ENCODE measurements at regions not wholly inside any gene's neighbourhood (a gene's known extent, or its start where the extent isn't known, plus 50 kb on each side); places are given as distances from the start of the nearest gene placed in this dataset.
"Not testable (repeated sequence)": the region's sequence is repeated elsewhere in the genome, so short reads cannot be mapped to it uniquely, and the experiment has no call there.

- TF ChIP-seq CTCF (conservative IDR thresholded peaks at IDR 0.05) (no peak), ZFX (IDR thresholded peaks at IDR 0.05) (no peak)
- peak overlapping the region; percentile 25; the same call in 1 of the 2 replicates for H3K27ac ChIP-seq
These were observed 60.6 kb upstream of the ACYP2 start for GRCh38 chr2:54054774-54055173.

GRCh38 chr2:54054271-54054670, 61.1 kb upstream of the ACYP2 start:
- H3K27ac ChIP-seq = no peak overlapping the region
- TF ChIP-seq ZFX (IDR thresholded peaks at IDR 0.05) = no peak
- TF ChIP-seq CTCF (conservative IDR thresholded peaks at IDR 0.05) = no peak

GRCh38 chr2:54053830-54054229, 61.6 kb upstream of the ACYP2 start:
- TF ChIP-seq CTCF (conservative IDR thresholded peaks at IDR 0.05) (no peak), ZFX (IDR thresholded peaks at IDR 0.05) (no peak)
- no peak overlapping the region for H3K27ac ChIP-seq

- no peak for TF ChIP-seq ZFX (IDR thresholded peaks at IDR 0.05)
- TF ChIP-seq CTCF (conservative IDR thresholded peaks at IDR 0.05) = no peak
- H3K27ac ChIP-seq = peak overlapping the region; percentile 14; the same call in 1 of the 2 replicates
These were observed 62.3 kb upstream of the ACYP2 start for GRCh38 chr2:54052825-54053718.

- no peak for TF ChIP-seq ZFX (IDR thresholded peaks at IDR 0.05)
- TF ChIP-seq CTCF (conservative IDR thresholded peaks at IDR 0.05) = no peak
- H3K27ac ChIP-seq = no peak overlapping the region
These were observed 65.0 kb upstream of the ACYP2 start for GRCh38 chr2:54050445-54050844.

- TF ChIP-seq ZFX (IDR thresholded peaks at IDR 0.05) = no peak
- no peak for TF ChIP-seq CTCF (conservative IDR thresholded peaks at IDR 0.05)
- H3K27ac ChIP-seq = no peak overlapping the region
These were observed 66.0 kb upstream of the ACYP2 start for GRCh38 chr2:54049365-54049764.

GRCh38 chr2:54048896-54049295, 66.5 kb upstream of the ACYP2 start:
- H3K27ac ChIP-seq = not testable (repeated sequence)
